ENCODE measurements at regions not wholly inside any gene's neighbourhood (a gene's known extent, or its start where the extent isn't known, plus 50 kb on each side); places are given as distances from the start of the nearest gene placed in this dataset.
"Not testable (repeated sequence)": the region's sequence is repeated elsewhere in the genome, so short reads cannot be mapped to it uniquely, and the experiment has no call there.

DNA sequence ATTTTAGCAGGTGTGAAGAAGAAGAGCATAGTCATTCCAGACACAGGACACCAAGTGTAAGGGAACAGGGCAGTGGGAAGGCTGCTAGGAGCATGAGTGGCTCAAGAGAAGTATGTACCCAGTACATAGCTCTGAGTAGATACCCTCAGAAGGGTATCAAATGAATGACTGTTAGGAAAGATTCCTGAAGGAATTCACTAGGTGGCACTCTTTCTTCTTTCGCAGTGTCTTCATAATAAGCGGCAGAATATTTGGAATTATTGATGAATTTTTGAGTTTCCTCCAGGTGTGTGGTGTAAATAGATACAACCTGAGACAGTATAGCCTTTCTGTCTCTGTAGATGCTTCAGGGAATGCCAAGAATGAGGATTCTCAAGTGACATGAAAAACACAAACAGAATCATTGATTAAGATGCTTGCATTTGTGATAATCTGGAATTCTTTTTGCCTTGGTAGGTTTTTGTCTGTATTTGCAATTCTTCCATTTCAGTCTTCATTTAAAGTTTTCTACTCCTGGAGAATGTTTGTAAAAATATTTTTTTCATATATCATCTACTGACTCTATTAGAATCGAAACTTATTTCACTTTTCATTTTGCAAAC lies 264.3 kb upstream of the RIMS1 start:
- peak; percentile 11 for DNase-seq

DNA sequence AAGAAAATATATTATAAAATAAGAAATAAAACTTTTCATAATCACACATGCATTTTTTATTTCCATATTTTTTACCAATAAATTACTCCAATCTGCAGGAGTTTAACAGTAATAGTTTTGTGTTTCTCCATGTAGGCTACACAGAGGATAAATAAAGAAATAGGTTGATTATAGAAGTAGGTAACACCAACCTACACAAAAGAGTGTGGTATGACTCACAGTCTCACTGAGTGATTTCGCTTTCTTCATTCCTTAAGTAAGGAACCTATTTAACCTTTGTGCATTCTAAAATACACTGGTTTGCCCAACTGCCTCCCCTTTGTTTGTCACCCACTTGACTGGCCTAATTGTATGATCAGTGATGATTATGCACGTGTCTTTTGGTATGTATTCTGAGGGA lies 244.2 kb upstream of the RIMS1 start:
- DNase-seq: no peak

DNA sequence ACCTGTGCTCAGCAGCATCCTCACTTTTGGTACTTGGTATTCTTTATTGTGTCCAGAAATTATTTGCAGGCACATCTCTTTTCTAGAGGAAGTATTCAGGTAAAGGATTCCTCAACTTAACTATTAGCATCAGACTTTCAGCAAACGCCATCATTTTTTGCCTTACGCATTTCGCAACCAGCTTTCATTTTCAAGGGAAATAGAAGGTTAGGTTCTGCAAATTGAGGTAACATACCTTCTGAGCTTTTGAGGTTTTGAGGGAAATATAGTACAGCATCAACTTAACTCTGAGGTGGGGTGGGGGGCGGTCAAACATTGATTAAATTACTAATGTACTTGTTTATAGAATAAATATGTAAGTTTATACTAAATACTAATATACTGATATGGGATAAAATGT lies 243.6 kb upstream of the RIMS1 start:
- DNase-seq: no peak

DNA sequence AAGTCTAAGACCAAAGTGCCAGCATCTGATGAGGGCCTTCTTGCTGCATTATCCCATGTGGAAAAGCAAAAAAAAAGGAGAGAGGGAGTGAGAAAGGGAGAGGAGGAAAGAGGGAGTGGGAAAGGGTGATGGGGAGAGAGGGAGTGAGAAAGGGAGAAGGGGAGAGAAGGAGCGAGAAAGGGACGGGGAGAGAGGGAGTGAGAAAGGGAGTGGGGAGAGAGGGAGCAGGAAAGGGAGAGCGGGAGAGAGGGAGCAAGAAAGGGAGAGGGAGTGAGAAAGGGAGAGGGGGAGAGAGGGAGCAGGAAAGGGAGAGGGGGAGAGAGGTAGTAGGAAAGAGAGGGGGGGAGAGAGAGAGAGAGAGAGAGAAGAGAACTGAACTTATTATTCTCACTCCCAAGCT lies 241.1 kb upstream of the RIMS1 start:
- DNase-seq: no peak

DNA sequence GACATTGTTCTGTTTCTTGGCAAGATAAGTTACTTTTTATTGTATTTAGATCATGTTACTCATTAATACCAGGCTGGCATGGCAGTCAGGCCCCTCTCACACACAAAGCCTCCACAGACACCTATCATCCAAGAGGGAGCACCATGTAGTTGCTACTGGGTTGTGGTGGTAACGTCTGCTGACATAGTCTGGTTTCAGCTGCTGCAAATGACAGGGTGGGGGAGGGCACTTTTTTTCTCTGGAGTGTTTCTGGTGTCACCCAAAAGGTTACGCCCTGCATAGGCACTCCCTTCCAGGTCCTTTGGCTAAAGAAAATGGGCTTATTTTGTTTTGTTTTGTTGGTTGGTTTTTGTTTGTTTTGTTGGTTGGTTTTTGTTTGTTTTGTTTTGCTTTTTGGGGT lies 236.4 kb upstream of the RIMS1 start:
- no peak for DNase-seq

DNA sequence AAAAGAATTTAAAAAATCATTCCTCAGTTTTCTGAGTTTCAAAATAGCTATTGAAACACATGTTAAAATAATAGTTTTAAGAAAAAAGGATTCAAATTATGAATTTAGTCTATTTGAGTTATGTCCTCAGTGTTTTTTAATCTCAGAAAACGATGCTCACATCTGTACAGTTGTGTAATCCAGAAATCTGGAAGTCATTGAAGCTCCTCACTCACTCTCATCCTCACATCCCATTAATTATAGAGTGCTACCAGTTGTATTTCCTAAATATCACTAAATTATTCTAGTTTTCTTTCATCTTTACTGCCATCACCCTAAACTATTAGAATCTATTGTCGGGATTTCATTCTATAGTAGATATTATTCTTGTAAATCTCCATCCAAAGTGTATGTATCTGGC lies 234.7 kb upstream of the RIMS1 start:
- DNase-seq: no peak

DNA sequence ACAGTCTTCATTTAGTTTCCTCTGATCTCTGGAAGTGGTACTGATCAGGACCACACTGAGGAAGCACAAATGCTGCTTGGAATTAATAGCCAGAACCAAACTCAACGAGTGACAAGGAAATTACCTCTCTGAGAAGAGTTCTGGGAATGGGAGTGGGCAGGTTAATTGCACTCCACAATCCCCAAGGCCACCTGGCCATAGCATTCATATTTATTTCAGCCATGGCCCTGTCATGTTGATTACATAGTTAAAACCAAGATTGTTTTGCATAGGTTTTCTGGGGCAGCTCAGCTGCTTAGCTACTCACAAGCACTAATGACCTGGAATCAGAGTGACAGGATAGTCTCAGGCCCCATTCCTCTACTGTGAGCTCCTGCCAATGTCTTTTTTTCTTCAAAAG lies 230.2 kb upstream of the RIMS1 start:
- no peak for DNase-seq

DNA sequence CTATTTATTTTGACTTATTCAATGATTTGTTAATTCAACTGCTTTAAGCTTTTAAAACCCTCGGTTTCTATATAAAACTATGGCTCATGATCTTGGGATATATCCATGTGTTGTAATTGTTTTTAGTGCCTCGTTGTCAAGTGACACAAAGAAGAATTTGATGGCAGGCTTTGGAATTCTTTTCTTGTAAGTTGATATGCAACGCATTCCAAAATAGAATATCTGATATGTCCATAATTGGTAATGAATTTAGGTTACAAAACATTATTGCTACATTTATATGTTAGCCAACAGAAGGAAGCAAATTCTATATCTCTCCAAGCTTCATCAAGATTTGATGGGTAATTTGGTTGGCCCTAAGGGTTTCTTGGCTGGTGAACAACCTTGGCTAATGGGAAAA lies 220.4 kb upstream of the RIMS1 start:
- DNase-seq: no peak

DNA sequence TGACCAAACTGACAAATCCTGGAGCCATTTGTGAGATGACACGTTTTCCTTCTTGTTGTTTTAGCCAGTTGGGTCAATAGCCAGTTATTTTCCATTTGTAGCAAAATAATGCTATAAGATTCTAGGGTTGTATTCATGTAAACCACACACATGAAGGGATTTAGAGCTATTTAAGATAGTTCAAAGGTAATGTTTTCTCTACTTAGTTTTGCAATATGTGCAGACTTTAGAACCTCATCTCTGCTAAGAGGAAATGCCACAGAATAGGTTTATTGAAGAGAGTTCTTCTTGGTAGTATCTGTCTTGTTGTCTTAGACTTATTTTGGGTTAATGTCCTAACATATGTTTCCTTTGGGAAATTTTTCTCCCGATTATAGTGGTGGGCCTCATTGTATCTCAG lies 213.5 kb upstream of the RIMS1 start:
- DNase-seq: no peak

DNA sequence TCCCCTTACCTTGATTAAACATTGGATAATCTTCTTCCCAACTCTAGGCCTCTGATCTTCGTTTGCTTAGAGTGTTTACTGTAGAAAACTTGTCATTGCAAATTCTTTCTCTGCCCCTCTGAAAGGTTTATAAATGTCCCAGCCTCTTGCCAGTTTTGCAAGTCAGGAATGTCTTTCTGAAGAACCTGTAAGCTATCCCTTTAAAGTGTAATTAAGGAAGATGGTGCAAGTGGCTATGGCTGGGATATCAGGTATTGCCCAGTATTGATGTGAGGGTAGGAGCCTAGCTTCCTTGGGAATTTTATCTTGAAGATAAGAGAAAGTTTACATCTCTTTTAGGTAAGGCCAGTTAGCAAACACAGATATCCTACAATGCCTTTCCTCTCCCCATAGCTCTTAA lies 211.0 kb upstream of the RIMS1 start:
- DNase-seq: no peak

DNA sequence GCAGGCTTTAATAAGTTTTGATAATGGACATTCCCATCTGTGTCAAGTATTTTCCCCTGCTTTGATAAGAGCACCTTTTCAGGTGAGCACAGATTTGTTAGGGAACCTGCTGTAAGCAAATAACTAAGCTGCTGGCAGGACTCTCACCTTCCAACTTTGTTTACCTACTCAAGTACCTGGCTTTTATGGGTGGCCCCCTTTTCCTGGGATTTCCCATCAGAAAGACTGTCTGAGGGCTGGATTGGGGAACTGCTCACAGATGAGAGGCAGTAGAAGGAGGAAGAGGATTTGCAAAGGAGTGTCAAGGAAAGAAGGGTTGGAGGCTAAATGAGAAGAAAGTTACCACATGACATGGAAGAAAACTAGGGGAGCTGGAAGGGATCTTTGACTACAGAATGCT lies 210.1 kb upstream of the RIMS1 start:
- no peak for DNase-seq

DNA sequence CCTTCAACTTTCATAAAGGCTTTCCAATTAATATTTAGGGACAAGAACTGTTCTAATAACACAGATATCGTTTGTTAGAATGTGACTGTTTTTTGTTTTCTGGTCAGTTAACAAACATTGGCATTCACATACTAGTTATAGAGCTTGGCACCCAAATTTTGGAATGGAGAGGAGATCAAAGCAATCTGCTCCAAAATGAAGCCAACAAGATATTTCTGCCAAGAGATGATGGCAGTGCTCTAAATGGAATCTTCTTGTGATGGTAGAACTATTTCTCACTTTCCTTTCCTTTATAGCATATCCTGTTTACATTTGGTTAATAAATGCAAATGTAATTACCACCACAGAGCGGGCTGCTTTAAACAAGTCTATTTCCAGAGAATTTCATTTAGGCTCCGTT lies 208.3 kb upstream of the RIMS1 start:
- DNase-seq: no peak

DNA sequence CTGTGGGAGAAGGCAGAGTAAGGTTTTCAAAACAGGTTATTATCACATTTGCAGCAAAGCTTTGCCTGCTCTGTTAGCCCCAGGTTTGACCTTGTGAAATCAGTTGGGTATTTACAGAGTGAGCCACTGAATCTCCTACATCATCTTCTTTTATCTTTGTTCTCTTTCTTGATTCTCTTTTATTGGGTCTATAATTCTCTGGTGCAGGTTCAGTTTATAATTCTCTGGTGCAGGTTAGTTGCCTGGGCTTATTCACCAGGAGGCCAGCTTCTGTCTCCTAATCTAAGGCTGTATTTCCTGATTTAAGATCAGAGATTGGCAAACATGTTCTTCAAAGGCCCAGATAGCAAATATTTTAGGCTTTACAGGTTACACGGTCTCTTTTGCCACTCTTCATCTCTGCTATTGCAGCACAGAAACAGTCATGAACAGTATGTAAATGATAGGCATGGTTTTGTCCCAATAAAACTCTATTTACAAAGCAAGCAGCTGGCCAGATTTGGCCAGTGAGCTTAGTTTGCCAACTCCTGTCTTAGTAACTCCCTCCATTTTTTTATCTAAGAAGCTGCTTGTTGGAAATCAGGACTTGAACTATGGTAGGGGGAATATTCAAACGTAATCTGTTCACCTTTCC lies 205.0 kb upstream of the RIMS1 start:
- no peak for DNase-seq

DNA sequence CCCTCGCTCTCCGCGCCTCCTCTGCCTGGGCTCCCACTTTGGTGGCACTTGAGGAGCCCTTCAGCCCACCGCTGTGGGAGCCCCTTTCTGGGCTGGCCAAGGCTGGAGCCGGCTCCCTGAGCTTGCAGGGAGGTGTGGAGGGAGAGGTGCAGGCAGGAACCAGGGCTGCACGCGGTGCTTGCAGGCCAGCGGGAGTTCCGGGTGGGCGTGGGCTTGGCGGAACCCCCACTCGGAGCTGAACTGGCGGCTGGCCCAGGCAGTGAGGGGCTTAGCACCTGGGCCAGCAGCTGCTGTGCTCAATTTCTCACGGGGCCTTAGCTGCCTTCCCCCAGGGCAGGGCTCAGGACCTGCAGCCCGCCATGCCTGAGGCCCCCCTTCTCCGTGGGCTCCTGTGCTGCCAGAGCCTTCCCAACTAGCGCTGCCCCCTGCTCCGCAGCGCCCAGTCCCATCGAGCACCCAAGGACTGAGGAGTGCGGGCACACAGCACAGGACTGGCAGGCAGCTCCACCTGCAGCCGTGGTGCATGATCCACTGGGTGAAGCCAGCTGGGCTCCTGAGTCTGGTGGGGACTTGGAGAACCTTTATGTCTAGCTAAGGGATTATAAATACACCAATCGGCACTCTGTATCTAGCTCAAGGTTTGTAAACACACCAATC lies 200.2 kb upstream of the RIMS1 start:
- not testable (repeated sequence) for DNase-seq

DNA sequence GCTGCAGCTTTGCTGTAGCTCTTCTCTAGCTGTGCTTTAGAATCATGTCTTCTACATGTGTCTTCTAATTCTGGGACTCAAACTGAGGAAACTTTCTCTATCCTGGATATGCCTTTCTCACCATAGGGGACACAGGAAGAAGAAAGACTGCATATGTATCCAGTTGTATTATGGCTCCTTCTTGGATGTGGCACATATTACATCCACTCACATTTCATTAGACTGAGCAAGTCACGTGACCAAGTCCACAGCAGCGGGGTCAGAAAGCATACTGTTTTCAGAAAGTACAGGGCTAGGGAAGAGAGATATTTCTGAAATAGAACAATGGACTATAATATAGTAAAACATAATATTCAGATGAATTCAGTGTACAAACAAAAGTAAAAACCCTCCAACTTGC lies 187.6 kb upstream of the RIMS1 start:
- no peak for DNase-seq

DNA sequence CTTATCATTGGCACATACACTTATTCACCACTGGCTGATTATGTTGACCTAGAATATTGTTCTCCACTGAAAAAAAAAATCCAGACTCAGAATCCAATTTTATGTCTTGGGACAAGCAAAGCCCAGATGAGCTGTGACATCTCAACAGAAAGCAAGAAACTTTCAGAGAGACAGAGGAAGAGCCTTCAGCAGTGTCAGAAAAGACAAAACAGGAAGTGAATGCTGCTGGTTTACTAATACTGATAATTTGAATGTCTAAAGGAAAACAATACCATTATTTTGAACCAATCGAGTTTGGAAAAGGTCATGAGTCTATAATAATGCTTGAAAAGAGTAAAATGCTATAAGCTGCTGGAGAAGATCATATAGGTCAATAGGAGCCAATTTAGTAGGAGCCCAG lies 179.8 kb upstream of the RIMS1 start:
- DNase-seq: no peak

DNA sequence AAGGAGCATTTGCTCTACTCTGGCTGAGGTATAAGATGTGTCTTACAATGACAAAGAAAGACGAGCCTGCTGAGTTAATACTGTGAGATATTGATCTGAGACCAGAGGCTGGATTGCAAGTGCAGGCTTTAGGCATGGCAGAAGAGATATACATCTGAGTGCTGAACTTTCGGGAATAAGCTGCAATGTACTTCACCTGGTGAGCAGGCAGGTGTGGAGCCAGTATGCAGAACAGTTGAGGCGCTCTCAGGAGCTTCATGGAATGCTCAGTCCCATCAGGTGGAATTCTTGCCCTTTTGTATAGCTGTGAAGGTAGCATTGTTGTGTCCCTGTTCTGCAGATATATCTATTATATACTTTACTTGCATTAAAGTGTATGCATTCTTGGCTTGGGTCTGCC lies 179.3 kb upstream of the RIMS1 start:
- no peak for DNase-seq

DNA sequence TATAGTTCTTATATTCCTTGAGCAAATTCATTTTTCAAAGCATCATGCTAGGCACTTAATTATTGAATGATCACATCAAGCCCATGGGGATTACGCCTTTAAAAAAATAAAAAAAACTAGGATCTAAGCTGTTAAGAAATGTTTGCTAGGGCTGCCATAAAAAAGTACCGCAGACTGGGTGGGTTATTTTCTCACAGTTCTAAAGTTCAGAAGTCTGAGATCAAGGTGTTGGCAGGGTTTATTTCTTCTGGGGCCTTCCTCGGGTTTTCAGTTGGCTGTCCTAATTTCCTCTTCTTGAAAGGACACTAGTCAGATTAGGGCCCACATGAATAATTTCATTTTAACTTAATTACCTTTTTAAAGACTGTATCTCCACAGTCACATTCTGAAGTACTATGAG lies 165.6 kb upstream of the RIMS1 start:
- no peak for DNase-seq

DNA sequence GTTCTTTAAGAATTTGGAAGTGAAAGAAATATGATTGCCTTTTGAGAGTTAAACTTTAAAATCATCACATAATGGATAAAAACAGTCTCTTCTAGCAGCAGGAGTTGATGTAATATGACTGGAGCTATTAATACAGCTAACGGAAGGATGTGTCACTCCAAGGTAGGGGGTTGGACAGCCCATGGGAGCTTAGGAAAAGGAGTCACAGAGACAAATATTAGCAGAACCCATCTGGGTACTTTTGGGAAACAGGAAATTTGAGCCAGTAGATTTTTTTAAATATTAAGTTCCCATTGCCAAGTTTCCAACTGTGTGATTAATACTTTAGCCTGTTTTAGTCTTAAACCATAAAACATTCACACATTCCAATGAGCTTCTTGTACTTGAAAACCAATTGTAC lies 164.7 kb upstream of the RIMS1 start:
- DNase-seq: no peak

DNA sequence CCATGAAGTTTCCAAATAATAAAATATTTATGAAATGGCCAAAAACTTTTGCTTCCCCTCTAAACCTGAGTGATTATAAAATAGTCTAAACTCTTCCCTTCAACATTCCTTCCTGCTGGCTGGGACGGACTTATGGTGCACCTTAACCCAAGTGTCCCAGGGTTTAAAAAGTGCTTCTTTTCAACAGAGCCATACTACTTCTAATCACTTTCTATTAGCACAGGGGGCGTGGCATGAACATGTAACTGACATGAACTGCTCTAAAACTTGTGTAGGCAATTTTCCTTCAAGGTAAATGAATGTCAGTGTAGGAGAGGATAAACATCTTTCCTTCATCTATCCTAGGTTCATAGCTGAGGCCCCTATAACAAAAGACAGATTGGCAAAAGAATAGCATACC lies 163.6 kb upstream of the RIMS1 start:
- DNase-seq: no peak

DNA sequence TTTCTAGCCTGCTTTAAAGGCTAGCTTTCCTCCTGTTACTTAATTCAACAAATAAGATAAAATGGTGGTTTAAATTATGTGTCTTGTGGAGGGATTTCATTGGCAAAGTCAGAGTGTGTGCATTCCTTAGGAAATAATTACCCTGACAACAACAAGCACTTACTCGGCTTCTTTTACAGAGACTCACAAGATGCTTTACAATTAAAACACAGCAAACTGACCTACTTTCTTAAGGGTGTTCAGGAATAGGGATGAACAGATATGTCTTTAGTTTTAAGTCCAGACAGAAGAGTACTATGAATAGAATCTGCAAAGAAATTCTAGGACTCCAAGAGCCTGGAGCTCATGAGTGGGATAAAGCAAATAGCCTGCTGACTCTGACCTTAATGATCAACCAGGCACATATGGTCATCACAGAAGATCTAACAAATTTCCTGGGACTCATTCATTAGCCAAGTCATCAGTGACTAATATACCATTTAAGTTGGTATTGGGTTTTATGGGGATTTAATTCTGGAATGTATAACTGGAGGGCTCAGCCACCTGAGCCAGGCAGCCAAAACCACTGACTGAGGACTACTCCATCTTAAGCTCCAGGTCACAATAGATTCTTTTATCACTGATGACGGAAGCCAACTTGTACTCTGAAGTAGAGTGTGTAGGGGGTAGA lies 161.8 kb upstream of the RIMS1 start:
- peak; percentile 14 for DNase-seq

DNA sequence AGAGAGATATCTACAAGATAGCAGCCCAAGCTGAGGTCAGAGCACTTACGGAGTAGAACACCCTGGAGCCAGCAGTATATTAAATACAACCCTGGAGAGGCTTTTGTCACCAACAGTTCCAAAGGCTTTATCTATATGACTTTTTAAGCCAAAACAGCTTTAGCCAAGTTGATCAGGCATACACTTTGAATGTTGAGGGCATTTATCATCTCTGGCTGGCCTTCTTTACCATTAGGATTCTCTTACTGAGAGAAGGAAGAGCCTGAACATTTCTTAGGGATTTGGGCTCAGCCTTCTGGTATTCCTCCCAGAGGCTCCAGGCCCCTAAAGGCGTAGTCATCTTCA lies 161.3 kb upstream of the RIMS1 start:
- no peak for DNase-seq

DNA sequence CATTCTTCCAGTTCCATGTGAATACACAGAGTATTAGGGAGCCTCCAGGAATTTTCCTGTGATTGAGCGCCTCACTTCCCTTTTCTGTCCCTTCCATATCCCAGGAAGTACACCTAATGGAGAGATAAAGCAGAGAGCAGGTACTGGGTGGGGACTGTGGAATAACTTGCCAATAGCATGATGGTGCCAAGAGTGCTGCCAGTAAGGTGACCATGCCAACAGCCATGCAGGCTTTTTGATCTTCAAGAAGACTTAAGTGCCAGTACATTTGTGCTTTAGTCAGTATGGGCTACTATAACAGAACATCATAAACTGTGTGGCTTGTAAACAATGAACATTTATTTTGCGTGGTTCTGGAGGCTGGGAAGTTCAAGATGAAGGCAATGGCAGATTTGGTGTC lies 160.2 kb upstream of the RIMS1 start:
- DNase-seq: no peak

DNA sequence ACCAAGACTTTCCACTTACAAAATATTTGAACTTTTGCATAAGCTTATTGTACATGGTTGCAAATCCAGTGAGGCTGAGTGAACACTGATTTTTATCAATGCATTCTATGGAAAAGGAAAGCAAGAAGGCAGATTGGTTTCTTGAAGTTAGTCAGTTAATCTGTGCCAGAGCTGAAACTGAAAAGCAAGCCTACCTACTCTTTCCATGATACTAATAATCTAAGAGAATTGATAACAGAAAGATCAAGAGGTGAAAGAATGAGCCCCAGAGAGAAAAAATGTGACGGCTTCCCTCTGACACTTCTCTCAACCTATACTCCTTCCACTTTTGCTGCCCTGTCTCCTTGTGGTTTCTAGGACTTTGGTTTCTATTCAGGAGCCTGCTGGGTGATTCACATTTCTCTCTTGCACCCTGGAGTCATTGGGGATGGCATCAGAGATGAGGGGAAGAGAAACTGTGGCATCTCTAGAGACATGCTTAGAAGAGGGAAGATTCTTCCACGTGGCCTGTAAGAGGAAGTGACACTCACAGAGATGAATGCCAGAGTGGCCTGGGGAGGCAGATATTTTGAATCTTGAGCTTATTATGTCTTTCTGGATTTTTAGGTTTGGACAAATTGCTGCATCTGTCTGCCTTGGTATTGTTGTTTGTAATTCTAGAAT lies 158.6 kb upstream of the RIMS1 start:
- peak; percentile 15 for DNase-seq

Measured in kidney glomerular epithelial cell (primary cell).